Gastroesophageal sphincter (tissue), 4 donors: ENCODE measurements at regions not wholly inside any gene's neighbourhood (a gene's known extent, or its start where the extent isn't known, plus 50 kb on each side); places are given as distances from the start of the nearest gene placed in this dataset.
A peak's percentile ranks its signal among the peaks of the same experiment; 100 is the strongest.

Experiments
- ATAC-seq: fragments of 150-250 bp; one replicate; pipeline ENCODE4 v1.9.1; 2016; ENCODE audit warnings: mild to moderate bottlenecking, moderate library complexity
- H3K27ac ChIP-seq, 4 donors: fragments of 200-600 bp; sonication (generic) in 3 of 4; 1 replicate in 3 of 4; 2 replicates in 1 of 4; pipeline ENCODE4 v1.5.1; 2016 to 2019
- H3K27me3 ChIP-seq: fragments of 200-600 bp; sonication (generic); one replicate; pipeline ENCODE4 v1.5.1; 2019
- H3K36me3 ChIP-seq, 2 donors: fragments of 200-600 bp; sonication (generic); one replicate each; pipeline ENCODE4 v1.5.1; 2019; ENCODE audit warnings: control low read depth in 1 of 2
- H3K4me1 ChIP-seq, 3 donors: fragments of 200-600 bp; sonication (generic); 1 replicate in 2 of 3; 2 replicates in 1 of 3; pipeline ENCODE4 v1.5.1; 2016 to 2019; ENCODE audit warnings: control low read depth in 2 of 3
- H3K4me3 ChIP-seq, 2 donors: fragments of 200-600 bp; sonication (generic); one replicate each; pipeline ENCODE4 v1.5.1; 2019; ENCODE audit warnings: mild to moderate bottlenecking in 1 of 2, moderate library complexity in 1 of 2
- H3K9me3 ChIP-seq, 3 donors: fragments of 200-600 bp; sonication (generic); one replicate each; pipeline ENCODE4 v1.5.1; 2017 to 2019; ENCODE audit warnings: control low read depth in 2 of 3
- EP300 ChIP-seq: sonication (generic); formaldehyde crosslinking; IDR thresholded peaks from one replicate; pipeline ENCODE4 v1.6.1; 2017; ENCODE audit warnings: antibody characterized with exemption, mild to moderate bottlenecking
- POLR2A ChIP-seq, 2 donors: fragments of 450-650 bp; IDR thresholded peaks; one replicate each; pipeline ENCODE4 v1.6.1; 2017; ENCODE audit warnings: antibody characterized with exemption in 2 of 2, mild to moderate bottlenecking in 2 of 2, moderate library complexity in 1 of 2
- POLR2AphosphoS5 ChIP-seq: sonication (generic); formaldehyde crosslinking; IDR thresholded peaks from one replicate; pipeline ENCODE4 v1.6.1; 2017; ENCODE audit warnings: antibody characterized with exemption
- WGBS, 2 donors: methylation state at CpG; one replicate each; pipeline ENCODE4 v1.1.5; 2018; ENCODE audit warnings: low coverage in 1 of 2; 5-methylcytosine and 5-hydroxymethylcytosine counted together
- TF ChIP-seq, protein P1 (sequence below), 4 experiments: fragments of 200-600 bp in 2 of 4; fragments of 450-650 bp in 2 of 4; sonication (generic) in 1 of 4; IDR thresholded peaks; one replicate each; pipeline ENCODE4 v1.5.1; 2017 to 2019; ENCODE audit warnings: antibody characterized with exemption in 4 of 4, mild to moderate bottlenecking in 2 of 4, moderate library complexity in 2 of 4

DNA sequence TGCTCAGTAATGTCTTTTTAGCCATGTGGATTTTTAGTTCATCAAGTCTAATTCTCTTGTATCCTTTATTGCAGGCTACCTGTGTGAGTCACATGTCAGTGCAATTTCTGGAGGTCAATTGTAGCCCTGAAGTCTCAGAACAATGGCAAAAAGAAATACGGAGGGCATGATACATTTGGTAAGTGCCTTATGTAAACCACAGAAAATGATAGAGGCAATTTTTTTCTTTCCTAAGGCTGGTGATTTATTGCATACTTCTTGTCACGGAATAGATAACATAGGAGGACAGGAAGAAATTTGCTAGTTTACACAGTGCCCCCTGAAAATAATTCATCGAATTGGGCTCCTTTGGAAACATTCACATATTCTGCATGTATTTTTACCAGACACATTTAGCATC lies 235.9 kb downstream of the DMRTA1 start:
- TF ChIP-seq EP300 (no peak), POLR2AphosphoS5 (no peak), POLR2A (IDR thresholded peaks at IDR 0.05) (no peak)
- TF ChIP-seq, protein P1, sequence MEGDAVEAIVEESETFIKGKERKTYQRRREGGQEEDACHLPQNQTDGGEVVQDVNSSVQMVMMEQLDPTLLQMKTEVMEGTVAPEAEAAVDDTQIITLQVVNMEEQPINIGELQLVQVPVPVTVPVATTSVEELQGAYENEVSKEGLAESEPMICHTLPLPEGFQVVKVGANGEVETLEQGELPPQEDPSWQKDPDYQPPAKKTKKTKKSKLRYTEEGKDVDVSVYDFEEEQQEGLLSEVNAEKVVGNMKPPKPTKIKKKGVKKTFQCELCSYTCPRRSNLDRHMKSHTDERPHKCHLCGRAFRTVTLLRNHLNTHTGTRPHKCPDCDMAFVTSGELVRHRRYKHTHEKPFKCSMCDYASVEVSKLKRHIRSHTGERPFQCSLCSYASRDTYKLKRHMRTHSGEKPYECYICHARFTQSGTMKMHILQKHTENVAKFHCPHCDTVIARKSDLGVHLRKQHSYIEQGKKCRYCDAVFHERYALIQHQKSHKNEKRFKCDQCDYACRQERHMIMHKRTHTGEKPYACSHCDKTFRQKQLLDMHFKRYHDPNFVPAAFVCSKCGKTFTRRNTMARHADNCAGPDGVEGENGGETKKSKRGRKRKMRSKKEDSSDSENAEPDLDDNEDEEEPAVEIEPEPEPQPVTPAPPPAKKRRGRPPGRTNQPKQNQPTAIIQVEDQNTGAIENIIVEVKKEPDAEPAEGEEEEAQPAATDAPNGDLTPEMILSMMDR (IDR thresholded peaks at IDR 0.05) = no peak
- Histone ChIP-seq H3K27me3 (no peaks in the 10 kb centered on the region), H3K4me1 (peaks cover 0 to 18% (median 0%) of the 10 kb centered on the region in 3 donors), H3K4me3 (no peak overlapping the region), H3K36me3 (no peaks in the 10 kb centered on the region), H3K27ac (peak overlapping the region in 1 of 4 donors; percentile 27), H3K9me3 (no peaks in the 10 kb centered on the region)
- ATAC-seq = no peak
- WGBS, 2 donors = 16 to 24% methylated on average over 3 of the region's 3 CpGs

DNA sequence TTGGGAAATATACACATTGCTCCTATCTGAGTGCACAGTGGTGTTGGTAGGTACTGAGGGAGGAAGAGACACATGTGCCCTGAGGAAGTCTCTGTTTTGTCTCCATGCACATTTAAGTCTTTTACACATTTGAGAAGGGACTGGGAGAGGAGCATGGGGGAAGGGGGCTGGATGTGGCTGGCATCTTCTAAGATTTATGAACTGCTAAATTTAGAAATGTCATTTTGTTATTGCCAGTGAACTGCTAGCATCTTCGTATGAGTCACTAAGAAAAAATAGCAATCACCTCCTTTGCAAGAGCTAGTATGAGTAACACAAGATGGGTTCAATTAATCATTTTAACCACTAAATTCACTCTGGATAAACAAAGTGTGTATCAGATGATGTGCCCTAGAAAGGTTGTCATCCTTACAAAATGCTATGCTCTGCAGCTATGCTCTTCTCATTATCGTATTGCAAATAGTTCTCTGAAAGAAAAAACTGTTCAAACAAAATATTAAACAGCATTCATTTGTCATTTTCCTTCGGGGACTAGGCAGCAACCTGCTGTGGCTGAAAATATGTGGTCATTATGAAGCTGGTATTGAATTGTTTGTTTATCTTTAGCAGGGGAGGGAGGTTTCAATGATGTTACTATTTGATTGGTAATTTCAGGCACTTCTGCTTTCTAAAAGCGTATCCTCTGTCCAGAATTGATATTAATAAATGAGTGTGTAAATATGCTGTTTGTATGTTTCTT lies 236.5 kb downstream of the DMRTA1 start:
- no peaks in the 10 kb centered on the region for H3K27me3 ChIP-seq
- H3K36me3 ChIP-seq = no peaks in the 10 kb centered on the region
- H3K27ac ChIP-seq = peak overlapping the region in 2 of 4 donors; percentile 27 to 32
- H3K4me1 ChIP-seq = peaks cover 0 to 18% (median 0%) of the 10 kb centered on the region in 3 donors
- TF ChIP-seq POLR2A (IDR thresholded peaks at IDR 0.05) (no peak), EP300 (no peak), POLR2AphosphoS5 (peak; percentile 52)
- TF ChIP-seq, protein P1 (IDR thresholded peaks at IDR 0.05) = no peak
- 6 to 8% methylated on average over 4 of the region's 4 CpGs for WGBS, 2 donors
- no peak overlapping the region for H3K4me3 ChIP-seq
- H3K9me3 ChIP-seq = no peaks in the 10 kb centered on the region
- peak; percentile 64 for ATAC-seq

DNA sequence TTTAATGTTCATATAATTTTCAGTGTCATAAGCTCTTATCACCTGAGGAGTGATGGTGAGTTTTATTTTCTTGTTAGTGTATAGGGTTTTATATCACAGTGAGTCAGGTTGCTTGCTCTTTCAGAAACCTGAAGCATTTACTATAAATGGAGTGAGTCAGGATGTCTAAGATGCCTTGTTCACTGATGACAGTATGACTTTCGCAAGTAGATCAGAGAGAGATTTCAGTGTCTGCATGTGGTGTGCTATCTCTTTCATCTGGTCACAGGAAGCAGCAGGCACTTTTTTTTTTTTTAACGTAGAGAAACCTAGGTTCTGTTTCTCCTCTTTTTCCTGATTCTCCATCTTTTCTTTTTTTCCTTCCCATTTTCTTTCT lies 237.1 kb downstream of the DMRTA1 start:
- WGBS, 2 donors = 17 to 44% methylated on average over 2 of the region's 2 CpGs
- no peaks in the 10 kb centered on the region for H3K36me3 ChIP-seq
- peaks cover 0 to 18% (median 0%) of the 10 kb centered on the region in 3 donors for H3K4me1 ChIP-seq
- TF ChIP-seq EP300 (no peak), POLR2A (IDR thresholded peaks at IDR 0.05) (no peak), POLR2AphosphoS5 (no peak)
- TF ChIP-seq, protein P1 (IDR thresholded peaks at IDR 0.05) = no peak
- no peaks in the 10 kb centered on the region for H3K27me3 ChIP-seq
- H3K9me3 ChIP-seq = no peaks in the 10 kb centered on the region
- no peak overlapping the region for H3K4me3 ChIP-seq
- peak; percentile 42 for ATAC-seq
- peak overlapping the region in 2 of 4 donors; percentile 27 to 32 for H3K27ac ChIP-seq

DNA sequence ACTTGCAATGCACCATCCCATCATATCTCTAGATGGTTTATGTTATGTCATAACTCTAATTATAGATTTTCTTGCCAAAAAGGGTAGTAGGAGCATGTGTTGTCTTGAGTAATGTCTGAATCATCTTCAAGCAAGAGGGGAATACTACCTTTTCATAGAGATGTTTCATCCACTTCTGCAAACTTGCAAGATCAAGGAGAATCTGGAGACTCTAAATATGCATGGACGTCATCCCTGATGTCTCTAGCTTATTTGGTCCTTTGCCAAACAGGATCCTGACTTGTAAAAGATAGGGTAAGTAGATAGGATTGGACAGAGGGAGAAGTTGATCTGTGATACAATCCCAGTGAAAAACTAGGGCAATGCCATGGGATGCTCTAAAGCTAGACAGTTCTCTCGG lies 246.5 kb downstream of the DMRTA1 start:
- Histone ChIP-seq H3K4me3 (no peak overlapping the region), H3K27ac (no peak overlapping the region), H3K9me3 (no peaks in the 10 kb centered on the region), H3K4me1 (no peaks in the 10 kb centered on the region), H3K27me3 (no peaks in the 10 kb centered on the region), H3K36me3 (no peaks in the 10 kb centered on the region)
- WGBS, 2 donors = 60 to 65% methylated on average over 2 of the region's 2 CpGs
- no peak for ATAC-seq
- TF ChIP-seq, protein P1 (IDR thresholded peaks at IDR 0.05) = no peak
- TF ChIP-seq EP300 (no peak), POLR2A (IDR thresholded peaks at IDR 0.05) (no peak)

DNA sequence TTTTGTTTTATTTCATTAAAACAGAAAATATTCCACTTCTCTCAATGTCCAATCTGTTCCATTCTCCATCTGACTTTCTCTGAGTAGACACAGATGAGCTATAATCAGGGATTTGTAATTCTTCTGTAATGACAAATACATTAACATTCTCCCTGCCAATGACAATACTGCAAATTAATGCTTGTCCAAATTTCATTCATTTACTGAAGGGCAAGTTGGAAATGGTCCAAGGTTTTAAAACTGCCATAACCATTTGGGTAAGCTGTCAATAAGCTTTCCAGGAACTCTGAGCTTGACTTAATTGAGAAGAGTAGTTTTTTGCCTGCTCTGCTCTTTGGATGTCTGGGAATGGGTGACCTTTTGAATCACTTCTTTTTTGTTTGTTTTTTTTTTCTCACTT lies 253.5 kb downstream of the DMRTA1 start:
- no peaks in the 10 kb centered on the region for H3K9me3 ChIP-seq
- no peaks in the 10 kb centered on the region for H3K4me1 ChIP-seq
- H3K4me3 ChIP-seq = no peak overlapping the region
- ATAC-seq = no peak
- no peaks in the 10 kb centered on the region for H3K36me3 ChIP-seq
- TF ChIP-seq POLR2A (IDR thresholded peaks at IDR 0.05) (no peak), POLR2AphosphoS5 (no peak), EP300 (no peak)
- TF ChIP-seq, protein P1 (IDR thresholded peaks at IDR 0.05) = no peak
- no peak overlapping the region for H3K27ac ChIP-seq
- H3K27me3 ChIP-seq = no peaks in the 10 kb centered on the region
